ENCODE measurements at regions not wholly inside any gene's neighbourhood (a gene's known extent, or its start where the extent isn't known, plus 50 kb on each side); places are given as distances from the start of the nearest gene placed in this dataset.

GRCh38 chrX:23201706-23202105 is 132.9 kb upstream of the PTCHD1 start:
- Histone ChIP-seq H3K4me1 (no peaks in the 10 kb centered on the region), H3K4me3 (no peak overlapping the region), H3K9me3 (no peaks in the 10 kb centered on the region), H3K36me3 (no peaks in the 10 kb centered on the region), H3K27me3 (peaks cover 0 to 5% (median 0%) of the 10 kb centered on the region in 4 donors), H3K27ac (no peak overlapping the region)
- TF ChIP-seq CTCF (IDR thresholded peaks at IDR 0.05): no peak
- WGBS, 2 donors: 44 to 65% methylated on average over 1 of the region's 1 CpG
- ATAC-seq: no peak
- no peak for DNase-seq
- intact Hi-C loops (cut with DNase I): no loop called here
- no peak for FAIRE-seq

- H3K4me3 ChIP-seq: no peak overlapping the region
- FAIRE-seq (no peak), ATAC-seq (no peak), DNase-seq (no peak)
- H3K4me1 ChIP-seq: no peaks in the 10 kb centered on the region
- no peak overlapping the region for H3K27ac ChIP-seq
- H3K27me3 ChIP-seq: peaks cover 0 to 5% (median 0%) of the 10 kb centered on the region in 4 donors
- H3K9me3 ChIP-seq: no peaks in the 10 kb centered on the region
- H3K36me3 ChIP-seq: no peaks in the 10 kb centered on the region
- no peak for TF ChIP-seq CTCF (IDR thresholded peaks at IDR 0.05)
- intact Hi-C loops (cut with DNase I): no loop called here
- WGBS, 2 donors: 35% methylated on average over 4 of the region's 4 CpGs
Observed at GRCh38 chrX:23202326-23202725, 132.3 kb upstream of the PTCHD1 start.

GRCh38 chrX:23223169-23223568 is 111.5 kb upstream of the PTCHD1 start:
- WGBS, 2 donors: 80 to 86% methylated on average over 5 of the region's 5 CpGs
- no peak overlapping the region for H3K4me3 ChIP-seq
- no peaks in the 10 kb centered on the region for H3K36me3 ChIP-seq
- ATAC-seq: no peak
- no peak for TF ChIP-seq CTCF (IDR thresholded peaks at IDR 0.05)
- no peaks in the 10 kb centered on the region for H3K9me3 ChIP-seq
- H3K27ac ChIP-seq: no peak overlapping the region
- intact Hi-C loops (cut with DNase I): no loop called here
- no peak for FAIRE-seq
- H3K27me3 ChIP-seq: peaks cover 0 to 3% (median 0%) of the 10 kb centered on the region in 4 donors
- no peaks in the 10 kb centered on the region for H3K4me1 ChIP-seq
- DNase-seq: no peak

GRCh38 chrX:23228454-23228853 is 106.2 kb upstream of the PTCHD1 start:
- no peaks in the 10 kb centered on the region for H3K9me3 ChIP-seq
- intact Hi-C loops (cut with DNase I): no loop called here
- no peak for DNase-seq
- WGBS, 2 donors: 27 to 48% methylated on average over 3 of the region's 3 CpGs
- no peak for FAIRE-seq
- no peaks in the 10 kb centered on the region for H3K4me1 ChIP-seq
- H3K27ac ChIP-seq: no peak overlapping the region
- no peaks in the 10 kb centered on the region for H3K36me3 ChIP-seq
- H3K4me3 ChIP-seq: no peak overlapping the region
- no peak for ATAC-seq
- peaks cover 0 to 3% (median 0%) of the 10 kb centered on the region in 4 donors for H3K27me3 ChIP-seq
- TF ChIP-seq CTCF (IDR thresholded peaks at IDR 0.05): no peak

- no peaks in the 10 kb centered on the region for H3K36me3 ChIP-seq
- intact Hi-C loops (cut with DNase I): no loop called here
- TF ChIP-seq CTCF (IDR thresholded peaks at IDR 0.05): no peak
- ATAC-seq (no peak), DNase-seq (no peak), FAIRE-seq (no peak)
- WGBS, 2 donors: 18 to 27% methylated on average over 5 of the region's 5 CpGs
- no peak overlapping the region for H3K27ac ChIP-seq
- H3K27me3 ChIP-seq: peaks cover 0 to 3% (median 0%) of the 10 kb centered on the region in 4 donors
- no peaks in the 10 kb centered on the region for H3K4me1 ChIP-seq
- H3K4me3 ChIP-seq: no peak overlapping the region
- H3K9me3 ChIP-seq: no peaks in the 10 kb centered on the region
Observed at GRCh38 chrX:23228950-23229448, 105.7 kb upstream of the PTCHD1 start.
